ENCODE measurements at regions not wholly inside any gene's neighbourhood (a gene's known extent, or its start where the extent isn't known, plus 50 kb on each side); places are given as distances from the start of the nearest gene placed in this dataset.

DNA sequence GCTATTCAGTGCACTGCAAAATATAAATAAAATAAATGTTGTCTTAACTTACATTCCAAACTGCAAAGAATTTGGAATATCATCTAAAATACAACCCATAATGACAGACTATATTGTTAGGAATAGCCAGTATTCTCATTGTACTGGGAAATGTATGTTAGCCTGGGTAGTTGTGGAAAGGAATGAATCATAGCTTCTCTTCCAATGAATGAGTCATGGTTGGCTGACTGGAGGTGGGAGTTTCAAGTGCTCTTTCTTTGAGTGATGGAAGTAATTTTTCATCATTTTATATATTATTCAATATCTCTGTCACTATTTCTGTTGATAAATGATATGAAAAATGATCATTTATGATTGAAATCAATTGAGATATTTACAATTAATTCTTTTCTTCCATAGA is 158.6 kb upstream of the ARRDC3 start:
- TF ChIP-seq, protein P1, sequence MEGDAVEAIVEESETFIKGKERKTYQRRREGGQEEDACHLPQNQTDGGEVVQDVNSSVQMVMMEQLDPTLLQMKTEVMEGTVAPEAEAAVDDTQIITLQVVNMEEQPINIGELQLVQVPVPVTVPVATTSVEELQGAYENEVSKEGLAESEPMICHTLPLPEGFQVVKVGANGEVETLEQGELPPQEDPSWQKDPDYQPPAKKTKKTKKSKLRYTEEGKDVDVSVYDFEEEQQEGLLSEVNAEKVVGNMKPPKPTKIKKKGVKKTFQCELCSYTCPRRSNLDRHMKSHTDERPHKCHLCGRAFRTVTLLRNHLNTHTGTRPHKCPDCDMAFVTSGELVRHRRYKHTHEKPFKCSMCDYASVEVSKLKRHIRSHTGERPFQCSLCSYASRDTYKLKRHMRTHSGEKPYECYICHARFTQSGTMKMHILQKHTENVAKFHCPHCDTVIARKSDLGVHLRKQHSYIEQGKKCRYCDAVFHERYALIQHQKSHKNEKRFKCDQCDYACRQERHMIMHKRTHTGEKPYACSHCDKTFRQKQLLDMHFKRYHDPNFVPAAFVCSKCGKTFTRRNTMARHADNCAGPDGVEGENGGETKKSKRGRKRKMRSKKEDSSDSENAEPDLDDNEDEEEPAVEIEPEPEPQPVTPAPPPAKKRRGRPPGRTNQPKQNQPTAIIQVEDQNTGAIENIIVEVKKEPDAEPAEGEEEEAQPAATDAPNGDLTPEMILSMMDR (IDR thresholded peaks at IDR 0.05) = no peak
- no peak for TF ChIP-seq POLR2A (IDR thresholded peaks at IDR 0.05)
